Keratinocyte (primary cell): ENCODE measurements at regions not wholly inside any gene's neighbourhood (a gene's known extent, or its start where the extent isn't known, plus 50 kb on each side); places are given as distances from the start of the nearest gene placed in this dataset.

Source experiments
- CTCF ChIP-seq, 3 experiments: IDR thresholded peaks in 1 of 3; conservative IDR thresholded peaks in 1 of 3; optimal IDR thresholded peaks in 1 of 3; 2 replicates in 2 of 3; 3 replicates in 1 of 3; pipeline versions ENCODE3 to v1.5.1; 2011; ENCODE audit warnings: low read length in 3 of 3, mild to moderate bottlenecking in 3 of 3, moderate library complexity in 2 of 3, control low read depth in 1 of 3, inconsistent platforms in 1 of 3; ENCODE audit not compliant: insufficient read depth in 2 of 3; ENCODE audit errors: extremely low read depth in 1 of 3
- EZH2 ChIP-seq: IDR thresholded peaks from one replicate; pipeline ENCODE4 v1.6.1; 2012; ENCODE audit warnings: inconsistent platforms, mild to moderate bottlenecking, low read length, moderate library complexity

DNA sequence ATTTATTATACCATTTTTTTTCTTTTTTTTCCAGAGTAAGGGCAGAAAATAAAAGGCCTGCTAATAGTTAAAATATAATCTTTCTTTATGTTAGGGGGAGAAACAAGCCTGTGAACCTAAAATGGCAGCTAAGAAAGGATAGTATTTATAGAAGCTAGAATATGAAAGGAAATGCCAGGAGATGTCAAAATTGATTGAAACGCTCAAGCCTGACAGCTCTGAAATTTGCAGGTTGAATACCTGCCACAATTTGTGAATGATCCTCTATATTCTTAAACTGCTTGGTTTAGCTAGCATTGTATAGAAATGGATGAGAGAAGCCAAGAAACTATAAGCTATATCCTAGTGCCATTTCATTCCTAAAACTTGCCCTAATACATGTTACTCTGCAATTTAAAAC, 757.3 kb upstream of the PABPC4L start:
- TF ChIP-seq CTCF (optimal IDR thresholded peaks at IDR 0.05 in 1 of 3, IDR thresholded peaks at IDR 0.05 in 1 of 3, conservative IDR thresholded peaks at IDR 0.05 in 1 of 3; ENCODE audit: extremely low read depth in 1 of 3, insufficient read depth in 2 of 3, low read length in 3 of 3) (no peak), EZH2 (no peak)
